NCI-H1417 treated with DMSO at 0.1 percent for 48 hours (cell line): ENCODE measurements at regions not wholly inside any gene's neighbourhood (a gene's known extent, or its start where the extent isn't known, plus 50 kb on each side); places are given as distances from the start of the nearest gene placed in this dataset.
"Not testable (repeated sequence)": the region's sequence is repeated elsewhere in the genome, so short reads cannot be mapped to it uniquely, and the experiment has no call there.

ENCODE experiments used
- DNase-seq: peaks from one replicate; lab custom pipeline; 2025; lab: John Stamatoyannopoulos, UW

GRCh38 chr15:87477026-87477425 lies 779.5 kb downstream of the NTRK3 start:
- no peak for DNase-seq

- DNase-seq: no peak
These were observed 785.6 kb downstream of the NTRK3 start for GRCh38 chr15:87470923-87471322.

- not testable (repeated sequence) for DNase-seq
These were observed 792.6 kb downstream of the NTRK3 start for GRCh38 chr15:87463956-87464355.

DNA sequence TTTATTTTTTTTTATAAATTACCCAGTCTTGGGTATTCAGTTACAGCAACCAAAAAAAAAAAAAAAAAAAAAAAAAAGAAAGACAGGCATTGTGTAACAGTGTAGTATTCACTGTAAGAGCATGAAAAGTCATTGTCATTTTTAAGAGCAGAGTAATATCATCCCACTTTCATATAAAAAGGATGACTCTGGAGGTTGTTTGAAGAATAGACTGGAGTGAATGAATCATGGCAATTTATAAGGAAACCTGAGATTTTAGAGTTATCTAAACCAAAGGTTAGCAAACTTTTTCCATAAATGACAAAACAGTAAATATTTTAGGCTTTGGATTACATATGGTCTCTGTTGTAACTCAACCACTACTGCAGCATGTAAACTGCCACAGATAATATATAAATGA lies 794.9 kb downstream of the NTRK3 start:
- no peak for DNase-seq

GRCh38 chr15:87454860-87455259 lies 801.7 kb downstream of the NTRK3 start:
- DNase-seq: no peak

- DNase-seq: no peak
These were observed 806.2 kb downstream of the NTRK3 start for GRCh38 chr15:87450314-87450713.

DNA sequence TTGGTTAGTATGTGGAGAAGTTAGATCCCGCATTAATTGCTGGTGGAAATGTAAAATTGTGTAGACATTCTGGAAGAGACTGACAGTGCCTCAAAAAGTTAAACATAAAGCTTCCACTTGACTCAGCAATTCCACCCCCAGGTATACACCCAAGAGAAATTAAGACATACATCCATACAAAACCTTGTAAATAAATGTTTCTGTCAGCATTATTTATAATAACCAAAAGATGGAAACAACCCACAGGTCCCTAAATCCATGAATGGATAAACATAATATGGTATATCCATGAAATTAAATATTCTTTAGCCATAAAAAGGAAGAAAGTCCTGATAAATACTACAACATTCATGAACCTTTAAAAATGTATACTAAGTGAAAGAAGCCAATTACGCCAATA lies 817.4 kb downstream of the NTRK3 start:
- DNase-seq: no peak

- DNase-seq: no peak
These were observed 822.7 kb downstream of the NTRK3 start for GRCh38 chr15:87433871-87434270.

DNA sequence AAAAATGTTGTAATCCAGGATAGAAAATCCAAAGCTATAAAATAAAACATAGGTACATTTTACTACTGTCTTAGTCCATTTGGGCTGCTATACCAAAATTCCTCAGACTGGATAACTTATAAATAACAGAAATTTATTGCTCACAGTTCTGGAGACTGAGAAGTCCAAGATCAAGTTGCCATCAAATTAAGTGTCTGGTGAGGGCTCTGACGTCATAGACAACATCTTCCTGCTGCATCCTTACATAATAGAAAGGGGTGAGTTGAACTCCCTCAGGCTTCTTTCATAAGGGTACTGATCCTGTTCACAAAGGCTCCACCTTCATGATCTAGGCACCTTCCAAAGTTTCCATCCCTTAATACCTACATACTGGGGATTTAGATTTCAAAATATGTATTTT lies 826.8 kb downstream of the NTRK3 start:
- no peak for DNase-seq

DNA sequence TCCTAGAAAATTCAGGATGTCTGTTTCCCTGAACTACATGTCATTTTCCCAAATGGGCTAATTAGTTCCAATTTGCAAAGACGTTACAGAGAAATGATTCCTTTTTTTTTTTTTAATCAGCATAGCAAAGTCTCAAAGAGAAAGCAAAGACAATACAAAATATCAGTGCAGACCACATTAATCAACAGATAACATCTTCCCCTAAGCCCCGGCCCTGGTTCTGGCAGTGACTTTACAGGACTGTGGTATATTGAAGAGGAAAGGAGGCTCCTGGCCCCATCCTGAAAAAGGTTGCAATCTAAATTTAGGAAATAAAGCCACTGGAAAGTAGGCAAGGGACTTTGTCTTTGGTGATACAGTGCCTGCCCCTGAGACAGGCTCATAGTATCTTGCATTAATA lies 836.5 kb downstream of the NTRK3 start:
- DNase-seq: no peak

- no peak for DNase-seq
These were observed 837.2 kb downstream of the NTRK3 start for GRCh38 chr15:87419344-87419743.

DNA sequence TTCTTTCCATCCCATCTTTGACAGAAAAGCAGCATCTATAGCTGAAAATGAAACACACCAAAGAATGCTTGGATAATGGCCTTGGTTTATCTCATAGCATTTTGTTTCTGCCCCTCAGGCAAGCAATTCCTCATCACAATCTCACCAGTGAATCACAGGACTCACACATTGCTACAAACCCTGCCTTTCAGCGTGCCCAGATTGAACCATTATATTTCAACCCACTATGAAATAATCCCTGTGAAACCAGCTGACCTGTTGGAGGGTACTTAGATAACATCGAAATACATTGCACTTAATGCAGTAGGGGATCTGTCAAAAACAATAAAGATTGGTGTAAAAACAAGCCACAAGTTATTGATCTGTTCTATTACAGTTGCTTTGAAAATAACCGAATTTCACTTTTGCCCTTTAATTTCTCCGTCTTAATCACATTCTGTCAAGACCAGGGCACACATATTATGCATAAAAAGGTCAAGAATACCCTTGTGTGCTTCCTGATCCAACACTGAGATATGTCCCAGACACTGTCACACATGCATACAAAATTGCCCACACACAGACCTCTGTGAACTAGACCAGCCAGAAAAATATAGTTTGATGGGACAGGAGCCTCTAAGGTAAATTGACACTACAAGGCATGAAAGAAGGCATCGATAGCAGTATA lies 839.8 kb downstream of the NTRK3 start:
- no peak for DNase-seq

DNA sequence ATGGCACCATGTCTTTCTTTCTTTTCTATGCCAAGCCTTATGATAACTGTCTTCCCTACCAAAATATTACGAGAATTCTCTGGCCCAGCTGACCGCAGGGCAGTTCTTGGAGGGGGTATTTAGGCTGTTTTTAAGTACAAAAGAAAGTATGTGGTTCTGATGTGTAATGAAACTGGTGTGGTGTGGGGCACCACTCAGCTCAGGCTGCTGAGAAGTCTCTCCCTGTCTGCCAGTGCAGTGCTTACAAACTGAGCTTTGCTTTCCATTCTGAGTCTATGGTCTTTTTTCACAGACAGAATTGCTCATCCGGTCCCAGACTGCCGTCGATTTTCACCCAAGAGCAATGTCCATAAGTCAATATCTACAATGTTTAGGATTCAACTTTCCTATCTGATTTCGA lies 847.6 kb downstream of the NTRK3 start:
- no peak for DNase-seq

DNA sequence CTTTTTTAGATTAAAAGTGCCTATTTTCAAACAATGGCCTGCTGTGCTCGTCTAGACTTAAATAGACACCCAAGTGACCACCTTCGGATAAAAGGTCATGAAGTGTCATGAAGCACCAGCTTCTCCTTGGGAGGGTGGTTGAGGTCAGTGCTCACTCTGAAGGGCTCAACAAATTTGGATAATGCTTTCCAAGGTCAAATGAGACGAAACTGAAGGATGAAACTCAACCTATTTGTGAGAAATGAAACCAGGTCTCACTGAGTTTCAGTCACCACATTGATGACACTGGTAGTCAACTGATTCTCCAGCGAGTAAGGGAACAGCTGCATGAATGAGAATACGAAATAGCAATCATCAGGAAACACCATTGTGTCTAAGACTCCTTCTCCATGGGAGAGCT lies 852.6 kb downstream of the NTRK3 start:
- no peak for DNase-seq

- no peak for DNase-seq
These were observed 854.6 kb downstream of the NTRK3 start for GRCh38 chr15:87401973-87402372.

GRCh38 chr15:87394676-87395075 lies 861.9 kb downstream of the NTRK3 start:
- no peak for DNase-seq

GRCh38 chr15:87387766-87388165 lies 868.8 kb downstream of the NTRK3 start:
- DNase-seq: no peak

DNA sequence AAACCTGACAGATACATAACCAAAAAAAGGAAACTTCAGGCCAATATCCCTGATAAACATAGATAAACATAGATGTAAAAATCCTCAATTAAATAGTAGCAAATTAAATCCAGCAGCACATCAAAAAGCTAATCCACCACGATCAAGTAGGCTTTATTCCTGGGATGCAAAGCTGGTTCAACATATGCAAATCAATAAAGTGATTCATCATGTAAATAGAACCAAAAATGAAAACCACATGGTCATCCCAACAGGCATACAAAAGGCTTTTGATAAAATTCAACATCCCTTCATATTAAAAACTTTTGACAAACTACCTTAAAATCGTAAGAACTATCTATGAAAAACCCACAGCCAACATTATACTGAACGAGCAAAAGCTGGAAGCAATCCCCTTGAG lies 882.2 kb downstream of the NTRK3 start:
- no peak for DNase-seq

- no peak for DNase-seq
These were observed 887.3 kb downstream of the NTRK3 start for GRCh38 chr15:87369269-87369668.

DNA sequence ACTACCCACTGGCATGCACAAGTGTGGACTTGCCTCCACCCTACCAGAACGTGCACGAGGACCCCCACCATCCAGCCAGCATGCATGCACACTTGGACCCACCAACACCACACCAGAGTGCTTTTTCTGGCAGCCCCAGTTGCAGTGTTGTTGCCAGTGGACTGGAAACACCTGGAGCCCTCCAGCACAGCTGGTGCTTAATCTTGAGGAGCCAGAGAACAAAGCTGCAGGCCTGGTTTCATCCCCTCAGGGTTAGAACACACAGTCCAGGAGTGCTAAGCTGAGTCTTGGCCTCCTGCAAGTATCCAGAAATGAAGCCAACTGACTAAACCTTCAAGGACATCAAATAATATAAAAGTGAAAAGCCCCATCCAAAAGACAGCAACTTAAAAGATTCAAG lies 888.0 kb downstream of the NTRK3 start:
- DNase-seq: no peak

DNA sequence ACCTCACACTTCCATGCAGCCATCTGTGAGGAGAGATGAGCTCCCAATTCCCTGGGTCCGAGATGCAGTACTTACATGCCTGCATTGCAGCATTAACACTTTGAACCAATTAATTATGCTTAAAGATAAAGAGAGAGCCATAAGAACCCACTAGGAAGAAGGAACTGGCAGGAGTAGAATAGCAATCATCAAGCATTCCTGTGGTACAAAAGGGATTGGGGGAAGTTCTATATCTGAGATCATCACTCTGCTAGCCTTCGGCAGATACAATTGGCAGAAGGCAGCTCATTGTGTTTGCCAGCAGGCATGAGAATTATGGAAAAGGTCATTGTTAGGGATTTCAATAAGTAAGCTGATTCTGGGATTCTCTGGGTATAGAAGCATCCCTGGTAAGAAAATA lies 891.4 kb downstream of the NTRK3 start:
- DNase-seq: no peak

DNA sequence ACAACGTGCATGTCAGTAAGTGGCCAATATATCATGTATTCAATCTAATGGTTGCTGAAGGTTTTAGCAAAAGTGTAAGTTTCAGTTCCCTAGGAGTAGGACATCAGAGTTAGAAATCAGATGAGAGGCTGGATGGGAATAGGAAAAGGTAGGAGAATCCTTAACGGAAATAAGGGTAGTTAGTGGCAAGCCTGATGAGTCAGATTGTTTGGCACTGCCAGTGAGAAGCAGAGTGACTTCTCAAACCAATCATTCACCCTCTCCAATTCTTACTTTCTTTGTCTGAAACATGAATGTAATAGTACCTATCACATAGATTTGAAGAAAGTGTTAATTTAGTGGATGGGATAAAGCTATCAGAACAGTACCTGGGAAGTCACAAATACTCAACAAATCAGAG lies 894.0 kb downstream of the NTRK3 start:
- DNase-seq: no peak

DNA sequence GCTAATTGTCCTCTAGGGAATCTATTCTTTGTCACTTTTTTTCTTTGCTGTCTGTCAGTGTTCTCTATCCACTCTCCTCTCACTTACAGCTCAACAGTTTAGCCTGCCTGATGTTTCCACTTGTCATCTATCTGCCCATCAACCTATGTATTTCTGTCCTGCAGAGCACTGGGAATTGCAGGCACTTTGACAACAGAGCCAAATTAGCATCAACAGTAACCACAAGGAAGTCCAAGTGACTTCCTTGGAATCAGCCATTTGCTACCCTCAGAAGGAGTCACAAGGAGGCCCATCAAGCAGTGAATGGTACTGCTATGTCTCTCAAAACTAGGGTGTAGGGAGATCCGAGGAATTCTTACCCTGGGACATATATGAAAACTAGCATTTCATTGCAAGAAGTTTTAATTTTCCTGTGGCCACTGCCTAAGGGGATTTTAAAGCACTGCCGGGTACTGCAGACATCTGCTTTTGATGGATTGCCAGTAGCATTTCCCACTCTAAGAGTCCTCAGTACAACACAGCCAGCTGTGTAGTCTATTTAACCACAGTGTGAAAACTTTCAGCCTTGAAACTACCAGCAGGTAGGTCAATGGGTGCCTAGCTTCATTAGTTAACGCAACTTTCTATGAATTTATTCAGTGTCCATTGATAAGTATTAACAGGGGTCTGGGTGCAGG lies 898.8 kb downstream of the NTRK3 start:
- no peak for DNase-seq

DNA sequence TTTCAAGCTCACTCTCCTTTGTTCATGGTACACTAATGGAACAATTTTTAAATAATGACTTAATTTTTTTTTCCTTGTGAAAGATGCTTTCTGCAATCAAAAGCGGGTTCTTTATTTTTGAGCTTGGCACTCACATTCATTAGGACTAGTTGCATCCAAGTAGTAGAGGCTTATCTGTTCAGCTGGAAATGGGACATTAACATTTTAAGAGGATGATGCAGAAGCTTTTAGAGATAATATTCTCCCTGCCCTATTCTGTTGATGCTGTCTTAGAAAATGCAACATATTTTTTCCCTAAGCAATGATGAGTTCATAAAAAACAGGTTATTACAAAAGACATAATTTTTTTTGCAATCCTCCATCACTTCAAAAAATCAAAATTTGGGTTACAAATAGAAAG lies 900.6 kb downstream of the NTRK3 start:
- DNase-seq: no peak
